GM19372 (cell line): ENCODE measurements at regions not wholly inside any gene's neighbourhood (a gene's known extent, or its start where the extent isn't known, plus 50 kb on each side); places are given as distances from the start of the nearest gene placed in this dataset.
"Not testable (repeated sequence)": the region's sequence is repeated elsewhere in the genome, so short reads cannot be mapped to it uniquely, and the experiment has no call there.

Source experiments
- ATAC-seq: cut with Tn5 transposase; IDR thresholded peaks from one replicate; pipeline ENCODE4 v1.9.1; 2021; ENCODE audit warnings: mild to moderate bottlenecking, low read depth, moderate library complexity; ENCODE audit not compliant: unreplicated experiment

GRCh38 chr5:82720213-82721086 lies 356.7 kb downstream of the TMEM167A start:
- no peak for ATAC-seq

GRCh38 chr5:82719368-82719767 lies 357.8 kb downstream of the TMEM167A start:
- no peak for ATAC-seq

- no peak for ATAC-seq
Measured at GRCh38 chr5:82717738-82718137, 359.5 kb downstream of the TMEM167A start.

GRCh38 chr5:82714732-82715131 lies 362.5 kb downstream of the TMEM167A start:
- not testable (repeated sequence) for ATAC-seq

- no peak for ATAC-seq
Measured at GRCh38 chr5:82713811-82714210, 363.4 kb downstream of the TMEM167A start.

GRCh38 chr5:82707741-82708140 lies 369.5 kb downstream of the TMEM167A start:
- ATAC-seq, result no peak

- ATAC-seq, result no peak
Measured at GRCh38 chr5:82704381-82704780, 372.8 kb downstream of the TMEM167A start.

GRCh38 chr5:82702046-82702445 lies 375.1 kb downstream of the TMEM167A start:
- no peak for ATAC-seq

- no peak for ATAC-seq
Measured at GRCh38 chr5:82699737-82700136, 377.5 kb downstream of the TMEM167A start.

- ATAC-seq, result no peak
Measured at GRCh38 chr5:82698026-82698425, 379.2 kb downstream of the TMEM167A start.

GRCh38 chr5:82694711-82695285 lies 382.4 kb downstream of the TMEM167A start:
- ATAC-seq, result no peak

- ATAC-seq, result no peak
Measured at GRCh38 chr5:82692826-82693225, 384.4 kb downstream of the TMEM167A start.

GRCh38 chr5:82684659-82685058 lies 392.5 kb downstream of the TMEM167A start:
- no peak for ATAC-seq

- no peak for ATAC-seq
Measured at GRCh38 chr5:82684165-82684564, 393.0 kb downstream of the TMEM167A start.

- ATAC-seq, result no peak
Measured at GRCh38 chr5:82679660-82680059, 397.5 kb downstream of the TMEM167A start.

GRCh38 chr5:82676661-82677060 lies 398.5 kb upstream of the RPS23 start:
- ATAC-seq, result peak; percentile 73

GRCh38 chr5:82674671-82675070 lies 396.5 kb upstream of the RPS23 start:
- no peak for ATAC-seq

- ATAC-seq, result no peak
Measured at GRCh38 chr5:82673057-82673809, 395.1 kb upstream of the RPS23 start.

GRCh38 chr5:82670692-82671091 lies 392.5 kb upstream of the RPS23 start:
- ATAC-seq, result no peak

- ATAC-seq, result no peak
Measured at GRCh38 chr5:82669720-82670119, 391.6 kb upstream of the RPS23 start.

- ATAC-seq, result no peak
Measured at GRCh38 chr5:82666312-82666711, 388.2 kb upstream of the RPS23 start.
